T-helper 2 cell treated with Interferon-gamma antibody and Interleukin-4, amounts not matched to agents 5 μg/mL and 100 μg/mL, for 36 hours (primary cell): ENCODE measurements at regions not wholly inside any gene's neighbourhood (a gene's known extent, or its start where the extent isn't known, plus 50 kb on each side); places are given as distances from the start of the nearest gene placed in this dataset.

Experiments
- DNase-seq: peaks from one replicate; pipeline ENCODE4 v3.0.0; 2021; ENCODE audit warnings: low spot score
- H3K27ac Mint-ChIP-seq: one replicate; pipeline ENCODE4 v1.8.0; 2021; ENCODE audit warnings: mild to moderate bottlenecking, mixed read lengths
- H3K27me3 Mint-ChIP-seq: one replicate; pipeline ENCODE4 v1.8.0; 2021; ENCODE audit warnings: low read depth, mixed read lengths
- H3K36me3 Mint-ChIP-seq: one replicate; pipeline ENCODE4 v1.8.0; 2021; ENCODE audit warnings: low read depth, mixed read lengths
- H3K4me1 Mint-ChIP-seq: one replicate; pipeline ENCODE4 v1.8.0; 2021; ENCODE audit warnings: low read depth, mixed read lengths
- H3K4me3 Mint-ChIP-seq: one replicate; pipeline ENCODE4 v1.8.0; 2022; ENCODE audit warnings: mild to moderate bottlenecking, moderate library complexity, mixed read lengths
- H3K9me3 Mint-ChIP-seq: one replicate; pipeline ENCODE4 v1.8.0; 2021; ENCODE audit warnings: mixed read lengths

- no peaks in the 10 kb centered on the region for H3K4me1 Mint-ChIP-seq
- H3K4me3 Mint-ChIP-seq = no peak overlapping the region
- H3K9me3 Mint-ChIP-seq = no peaks in the 10 kb centered on the region
- no peaks in the 10 kb centered on the region for H3K36me3 Mint-ChIP-seq
- DNase-seq = no peak
- H3K27ac Mint-ChIP-seq = no peak overlapping the region
- H3K27me3 Mint-ChIP-seq = no peaks in the 10 kb centered on the region
Observed at GRCh38 chr14:38850664-38851063, 252.4 kb downstream of the SEC23A start.

GRCh38 chr14:38848243-38848935 lies 254.6 kb downstream of the SEC23A start:
- DNase-seq = no peak
- no peak overlapping the region for H3K4me3 Mint-ChIP-seq
- H3K27ac Mint-ChIP-seq = no peak overlapping the region
- no peaks in the 10 kb centered on the region for H3K4me1 Mint-ChIP-seq
- H3K9me3 Mint-ChIP-seq = no peaks in the 10 kb centered on the region
- no peaks in the 10 kb centered on the region for H3K36me3 Mint-ChIP-seq
- no peaks in the 10 kb centered on the region for H3K27me3 Mint-ChIP-seq

- Mint-ChIP-seq H3K27ac (no peak overlapping the region), H3K4me1 (no peaks in the 10 kb centered on the region), H3K36me3 (no peaks in the 10 kb centered on the region)
Observed at GRCh38 chr14:38847161-38847560, 255.9 kb downstream of the SEC23A start.

GRCh38 chr14:38839694-38840365 lies 263.2 kb downstream of the SEC23A start:
- Mint-ChIP-seq H3K9me3 (no peaks in the 10 kb centered on the region), H3K36me3 (no peaks in the 10 kb centered on the region), H3K27ac (no peak overlapping the region), H3K27me3 (no peaks in the 10 kb centered on the region), H3K4me1 (no peaks in the 10 kb centered on the region), H3K4me3 (no peak overlapping the region)
- DNase-seq = no peak

More at GRCh38 chr14:38847161-38847560, 255.9 kb downstream of the SEC23A start:
- H3K9me3 Mint-ChIP-seq = no peaks in the 10 kb centered on the region
- H3K4me3 Mint-ChIP-seq = no peak overlapping the region
- no peaks in the 10 kb centered on the region for H3K27me3 Mint-ChIP-seq
- no peak for DNase-seq

- DNase-seq = no peak
- H3K27ac Mint-ChIP-seq = no peak overlapping the region
- no peaks in the 10 kb centered on the region for H3K9me3 Mint-ChIP-seq
- H3K27me3 Mint-ChIP-seq = no peaks in the 10 kb centered on the region
- no peak overlapping the region for H3K4me3 Mint-ChIP-seq
- H3K4me1 Mint-ChIP-seq = no peaks in the 10 kb centered on the region
- no peaks in the 10 kb centered on the region for H3K36me3 Mint-ChIP-seq
Observed at GRCh38 chr14:38838979-38839323, 264.1 kb downstream of the SEC23A start.

GRCh38 chr14:38838049-38838978 lies 264.7 kb downstream of the SEC23A start:
- no peak overlapping the region for H3K4me3 Mint-ChIP-seq
- H3K9me3 Mint-ChIP-seq = no peaks in the 10 kb centered on the region
- no peak overlapping the region for H3K27ac Mint-ChIP-seq
- H3K27me3 Mint-ChIP-seq = no peaks in the 10 kb centered on the region
- DNase-seq = no peak
- H3K36me3 Mint-ChIP-seq = no peaks in the 10 kb centered on the region
- no peaks in the 10 kb centered on the region for H3K4me1 Mint-ChIP-seq

GRCh38 chr14:38837343-38838048 lies 265.5 kb downstream of the SEC23A start:
- no peak overlapping the region for H3K4me3 Mint-ChIP-seq
- H3K27ac Mint-ChIP-seq = no peak overlapping the region
- H3K4me1 Mint-ChIP-seq = no peaks in the 10 kb centered on the region
- DNase-seq = no peak
- H3K27me3 Mint-ChIP-seq = no peaks in the 10 kb centered on the region
- H3K36me3 Mint-ChIP-seq = no peaks in the 10 kb centered on the region
- H3K9me3 Mint-ChIP-seq = no peaks in the 10 kb centered on the region

GRCh38 chr14:38836539-38836938 lies 266.5 kb downstream of the SEC23A start:
- H3K27me3 Mint-ChIP-seq = no peaks in the 10 kb centered on the region
- no peaks in the 10 kb centered on the region for H3K4me1 Mint-ChIP-seq
- H3K9me3 Mint-ChIP-seq = no peaks in the 10 kb centered on the region
- H3K36me3 Mint-ChIP-seq = no peaks in the 10 kb centered on the region
- no peak overlapping the region for H3K27ac Mint-ChIP-seq
- DNase-seq = no peak
- no peak overlapping the region for H3K4me3 Mint-ChIP-seq

- Mint-ChIP-seq H3K36me3 (no peaks in the 10 kb centered on the region), H3K9me3 (no peaks in the 10 kb centered on the region), H3K27me3 (no peaks in the 10 kb centered on the region), H3K4me1 (no peaks in the 10 kb centered on the region), H3K27ac (no peak overlapping the region), H3K4me3 (no peak overlapping the region)
- no peak for DNase-seq
Observed at GRCh38 chr14:38835874-38836273, 267.2 kb downstream of the SEC23A start.

- H3K27me3 Mint-ChIP-seq = no peaks in the 10 kb centered on the region
Observed at GRCh38 chr14:38828183-38828827, 274.7 kb downstream of the SEC23A start.

GRCh38 chr14:38824706-38825105 lies 278.3 kb downstream of the SEC23A start:
- H3K9me3 Mint-ChIP-seq = no peaks in the 10 kb centered on the region
- no peaks in the 10 kb centered on the region for H3K27me3 Mint-ChIP-seq
- H3K36me3 Mint-ChIP-seq = no peaks in the 10 kb centered on the region
- H3K4me1 Mint-ChIP-seq = no peaks in the 10 kb centered on the region
- no peak for DNase-seq
- no peak overlapping the region for H3K4me3 Mint-ChIP-seq
- H3K27ac Mint-ChIP-seq = no peak overlapping the region

More at GRCh38 chr14:38828183-38828827, 274.7 kb downstream of the SEC23A start:
- no peak for DNase-seq
- H3K27ac Mint-ChIP-seq = no peak overlapping the region
- no peaks in the 10 kb centered on the region for H3K36me3 Mint-ChIP-seq
- no peaks in the 10 kb centered on the region for H3K4me1 Mint-ChIP-seq
- no peaks in the 10 kb centered on the region for H3K9me3 Mint-ChIP-seq
- no peak overlapping the region for H3K4me3 Mint-ChIP-seq

GRCh38 chr14:38818555-38818954 lies 284.5 kb downstream of the SEC23A start:
- no peaks in the 10 kb centered on the region for H3K36me3 Mint-ChIP-seq
- DNase-seq = no peak
- no peaks in the 10 kb centered on the region for H3K9me3 Mint-ChIP-seq
- no peak overlapping the region for H3K27ac Mint-ChIP-seq
- H3K4me3 Mint-ChIP-seq = no peak overlapping the region
- no peaks in the 10 kb centered on the region for H3K4me1 Mint-ChIP-seq
- H3K27me3 Mint-ChIP-seq = no peaks in the 10 kb centered on the region

- Mint-ChIP-seq H3K27ac (no peak overlapping the region), H3K4me1 (no peaks in the 10 kb centered on the region), H3K9me3 (no peaks in the 10 kb centered on the region), H3K36me3 (no peaks in the 10 kb centered on the region), H3K4me3 (no peak overlapping the region), H3K27me3 (no peaks in the 10 kb centered on the region)
- no peak for DNase-seq
Observed at GRCh38 chr14:38808734-38809455, 294.1 kb downstream of the SEC23A start.
